ENCODE measurements at regions not wholly inside any gene's neighbourhood (a gene's known extent, or its start where the extent isn't known, plus 50 kb on each side); places are given as distances from the start of the nearest gene placed in this dataset.

- Histone ChIP-seq H3K27ac (no peak overlapping the region), H3K4me3 (no peak overlapping the region)
- TF ChIP-seq CTCF (IDR thresholded peaks at IDR 0.05) = no peak
- DNase-seq (ENCODE audit: low spot score) = no peak
Observed at GRCh38 chr2:19609266-19609665, 250.8 kb upstream of the OSR1 start.

GRCh38 chr2:19607931-19608771 lies 249.7 kb upstream of the OSR1 start:
- TF ChIP-seq CTCF (IDR thresholded peaks at IDR 0.05) = no peak
- H3K4me3 ChIP-seq = no peak overlapping the region
- no peak overlapping the region for H3K27ac ChIP-seq
- DNase-seq (ENCODE audit: low spot score) = no peak

- no peak for TF ChIP-seq CTCF (IDR thresholded peaks at IDR 0.05)
- H3K27ac ChIP-seq = no peak overlapping the region
- no peak for DNase-seq (ENCODE audit: low spot score)
- H3K4me3 ChIP-seq = no peak overlapping the region
Observed at GRCh38 chr2:19607400-19607799, 249.0 kb upstream of the OSR1 start.

GRCh38 chr2:19600982-19601381 lies 242.6 kb upstream of the OSR1 start:
- no peak for TF ChIP-seq CTCF (IDR thresholded peaks at IDR 0.05)
- Histone ChIP-seq H3K27ac (no peak overlapping the region), H3K4me3 (no peak overlapping the region)
- DNase-seq (ENCODE audit: low spot score) = no peak

- DNase-seq (ENCODE audit: low spot score) = no peak
- no peak for TF ChIP-seq CTCF (IDR thresholded peaks at IDR 0.05)
- H3K27ac ChIP-seq = no peak overlapping the region
- no peak overlapping the region for H3K4me3 ChIP-seq
Observed at GRCh38 chr2:19600506-19600905, 242.1 kb upstream of the OSR1 start.

- no peak for DNase-seq (ENCODE audit: low spot score)
- Histone ChIP-seq H3K27ac (no peak overlapping the region), H3K4me3 (no peak overlapping the region)
- no peak for TF ChIP-seq CTCF (IDR thresholded peaks at IDR 0.05)
Observed at GRCh38 chr2:19598971-19599370, 240.5 kb upstream of the OSR1 start.

GRCh38 chr2:19592197-19592596 lies 233.8 kb upstream of the OSR1 start:
- no peak overlapping the region for H3K4me3 ChIP-seq
- no peak for TF ChIP-seq CTCF (IDR thresholded peaks at IDR 0.05)
- no peak overlapping the region for H3K27ac ChIP-seq
- DNase-seq (ENCODE audit: low spot score) = no peak
